ENCODE measurements at regions not wholly inside any gene's neighbourhood (a gene's known extent, or its start where the extent isn't known, plus 50 kb on each side); places are given as distances from the start of the nearest gene placed in this dataset.

DNA sequence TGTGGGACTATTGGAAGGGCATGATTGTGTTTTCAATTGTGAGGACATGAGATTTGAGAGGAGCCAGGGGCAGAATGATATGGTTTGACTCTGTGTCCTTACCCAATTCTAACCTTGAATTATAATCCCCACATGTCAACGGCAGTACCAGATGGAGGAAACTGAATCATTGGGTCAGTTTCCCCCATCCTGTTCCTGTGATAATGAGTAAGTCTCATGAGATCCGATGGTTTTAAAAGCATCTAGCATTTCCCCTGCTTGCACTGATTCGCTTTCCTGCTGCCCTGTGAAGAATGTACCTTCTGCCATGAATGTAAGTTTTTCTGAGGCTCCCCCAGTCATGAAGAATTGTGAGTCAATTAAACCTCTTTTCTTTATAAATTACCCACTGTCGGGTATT lies 1367.1 kb downstream of the XPNPEP1 start:
- TF ChIP-seq, protein P1, sequence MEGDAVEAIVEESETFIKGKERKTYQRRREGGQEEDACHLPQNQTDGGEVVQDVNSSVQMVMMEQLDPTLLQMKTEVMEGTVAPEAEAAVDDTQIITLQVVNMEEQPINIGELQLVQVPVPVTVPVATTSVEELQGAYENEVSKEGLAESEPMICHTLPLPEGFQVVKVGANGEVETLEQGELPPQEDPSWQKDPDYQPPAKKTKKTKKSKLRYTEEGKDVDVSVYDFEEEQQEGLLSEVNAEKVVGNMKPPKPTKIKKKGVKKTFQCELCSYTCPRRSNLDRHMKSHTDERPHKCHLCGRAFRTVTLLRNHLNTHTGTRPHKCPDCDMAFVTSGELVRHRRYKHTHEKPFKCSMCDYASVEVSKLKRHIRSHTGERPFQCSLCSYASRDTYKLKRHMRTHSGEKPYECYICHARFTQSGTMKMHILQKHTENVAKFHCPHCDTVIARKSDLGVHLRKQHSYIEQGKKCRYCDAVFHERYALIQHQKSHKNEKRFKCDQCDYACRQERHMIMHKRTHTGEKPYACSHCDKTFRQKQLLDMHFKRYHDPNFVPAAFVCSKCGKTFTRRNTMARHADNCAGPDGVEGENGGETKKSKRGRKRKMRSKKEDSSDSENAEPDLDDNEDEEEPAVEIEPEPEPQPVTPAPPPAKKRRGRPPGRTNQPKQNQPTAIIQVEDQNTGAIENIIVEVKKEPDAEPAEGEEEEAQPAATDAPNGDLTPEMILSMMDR (IDR thresholded peaks at IDR 0.05) = no peak
- TF ChIP-seq POLR2A (IDR thresholded peaks at IDR 0.05) = no peak

Data from testis (tissue), 2 donors.